Heart right ventricle (tissue), 16 donors: ENCODE measurements at regions not wholly inside any gene's neighbourhood (a gene's known extent, or its start where the extent isn't known, plus 50 kb on each side); places are given as distances from the start of the nearest gene placed in this dataset.
"Not testable (repeated sequence)": the region's sequence is repeated elsewhere in the genome, so short reads cannot be mapped to it uniquely, and the experiment has no call there.

Experiments
- ATAC-seq, 8 donors: fragments of 200-7000 bp; cut with Tn5 transposase; one replicate each; pipeline ENCODE4 v1.9.1; 2020; ENCODE audit warnings: mild to moderate bottlenecking in 8 of 8, moderate library complexity in 8 of 8, moderate number of reproducible peaks in 1 of 8
- DNase-seq, 2 donors: peaks; one replicate each; pipeline ENCODE4 v3.0.0-alpha.2; 2020
- H3K27ac ChIP-seq, 10 donors: fragments of 200-600 bp; sonication (generic) in 2 of 10; one replicate each; pipeline versions ENCODE4 v1.5.0 to v1.8.0; 2020 to 2022; ENCODE audit warnings: mild to moderate bottlenecking in 3 of 10
- H3K27me3 ChIP-seq, 7 donors: fragments of 200-600 bp; one replicate each; pipeline ENCODE4 v1.8.0; 2021 to 2022; ENCODE audit warnings: mild to moderate bottlenecking in 2 of 7
- H3K36me3 ChIP-seq, 9 donors: fragments of 200-600 bp; sonication (generic) in 1 of 9; one replicate each; pipeline versions ENCODE4 v1.5.0 to v1.8.0; 2020 to 2022; ENCODE audit warnings: mild to moderate bottlenecking in 2 of 9
- H3K4me1 ChIP-seq, 9 donors: fragments of 200-600 bp; sonication (generic) in 1 of 9; one replicate each; pipeline versions ENCODE4 v1.5.0 to v1.8.0; 2020 to 2022; ENCODE audit warnings: mild to moderate bottlenecking in 4 of 9
- H3K4me3 ChIP-seq, 10 donors: fragments of 200-600 bp; sonication (generic) in 2 of 10; one replicate each; pipeline versions ENCODE4 v1.5.0 to v1.8.0; 2020 to 2022; ENCODE audit warnings: mild to moderate bottlenecking in 7 of 10, moderate library complexity in 2 of 10
- H3K9me3 ChIP-seq, 11 donors: fragments of 200-600 bp in 10 of 11; sonication (generic) in 2 of 11; one replicate each; pipeline versions ENCODE4 v1.5.0 to v1.8.0; 2013 to 2022; ENCODE audit warnings: mild to moderate bottlenecking in 2 of 11, control low read depth in 1 of 11, moderate library complexity in 1 of 11
- WGBS, 2 donors: extraction: QIAGEN DNeasy Blood & Tissue Kit; methylation state at CpG; one replicate each; pipeline ENCODE4 v1.1.7; 2013; ENCODE audit warnings: inconsistent platforms in 1 of 2; 5-methylcytosine and 5-hydroxymethylcytosine counted together
- intact Hi-C, 10 donors: fragments of 100-400 bp; cut with DNase I; formaldehyde crosslinking; loops; one replicate each; pipeline versions ENCODE4 v1.11.1 to v1.14.2; 2022
- TF ChIP-seq, protein P1 (sequence below), 9 donors: fragments of 200-600 bp; sonication (generic) in 2 of 9; IDR thresholded peaks; one replicate each; pipeline versions ENCODE4 v1.5.0 to v1.8.0; 2021 to 2022; ENCODE audit warnings: antibody characterized with exemption in 9 of 9, mild to moderate bottlenecking in 5 of 9, moderate library complexity in 1 of 9
- donor health status: Arrhythmogenic right ventricular cardiomyopathy.
- donor health status: ischemic (EF 13 %, LVEDD 7.1; RV severe dilation, severe dysfunction).
- donor health status: healthy with polysubstance abuse.
- donor health status: DM: no; HTN: yes; CAD: no.
- donor health status: DM: no; HTN: no; CAD: no.
- donor health status: ischemic (EF 25% LVEDD 6.9; RV normal size, moderate dysfunction).
- donor health status: ischemic (EF 25% LVEDD 5.7; RV mildly dilated, moderate dysfunction).
- donor health status: healthy.
- donor health status: DM: yes; HTN: yes; CAD: no.
- donor health status: Ischemic cardiomyopathy.
- donor health status: ischemic (EF 35%, LVEDD 5.7; RV mildly dilated, moderate dysfunction).
- donor health status: nonischemic (EF 11% LVEDD 7.7; RV severe dilation, severe dysfunction).
- donor health status: DM: yes; HTN: yes; CAD: no.
- donor health status: PGD.
- donor health status: ischemic (EF 29% LVEDD 5.4; RV normal size, mild dysfunction).
- donor health status: nonischemic (EF 23%, LVEDD 6.1; RV moderate dilation, normal function).

DNA sequence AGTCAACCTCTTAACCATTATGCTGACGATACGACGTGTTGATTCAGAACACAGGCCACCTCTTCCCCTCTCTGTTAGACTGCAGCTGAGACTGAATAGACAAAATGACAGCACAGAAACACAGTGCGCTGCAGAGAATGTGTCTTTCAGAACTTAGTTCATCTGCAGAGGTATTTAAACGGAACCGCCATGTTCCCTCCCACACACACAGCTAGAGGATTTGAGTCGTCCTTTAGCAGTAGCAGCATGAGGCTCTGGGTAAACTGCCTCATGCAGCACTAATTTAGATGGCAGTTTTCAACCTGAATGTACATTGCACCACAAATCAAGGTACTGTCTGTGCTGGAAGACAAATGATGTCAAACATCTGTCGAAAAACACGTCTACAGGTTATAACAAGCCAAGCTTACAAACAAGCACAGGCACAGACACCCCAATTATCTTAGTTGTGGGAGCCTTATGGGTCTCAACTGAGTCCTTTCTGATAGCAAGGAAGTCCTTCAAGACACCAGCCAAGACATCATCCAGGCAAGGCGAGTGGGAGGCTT lies 76.6 kb upstream of the LRRC4C start:
- no peak overlapping the region for H3K27ac ChIP-seq
- no peaks in the 10 kb centered on the region for H3K27me3 ChIP-seq
- WGBS, 2 donors: 68 to 71% methylated on average over 10 of the region's 10 CpGs
- no peaks in the 10 kb centered on the region for H3K36me3 ChIP-seq
- DNase-seq (no peak), ATAC-seq (no peak)
- H3K4me1 ChIP-seq: no peaks in the 10 kb centered on the region
- no peak overlapping the region for H3K4me3 ChIP-seq
- intact Hi-C loops: no loop called here
- TF ChIP-seq, protein P1, sequence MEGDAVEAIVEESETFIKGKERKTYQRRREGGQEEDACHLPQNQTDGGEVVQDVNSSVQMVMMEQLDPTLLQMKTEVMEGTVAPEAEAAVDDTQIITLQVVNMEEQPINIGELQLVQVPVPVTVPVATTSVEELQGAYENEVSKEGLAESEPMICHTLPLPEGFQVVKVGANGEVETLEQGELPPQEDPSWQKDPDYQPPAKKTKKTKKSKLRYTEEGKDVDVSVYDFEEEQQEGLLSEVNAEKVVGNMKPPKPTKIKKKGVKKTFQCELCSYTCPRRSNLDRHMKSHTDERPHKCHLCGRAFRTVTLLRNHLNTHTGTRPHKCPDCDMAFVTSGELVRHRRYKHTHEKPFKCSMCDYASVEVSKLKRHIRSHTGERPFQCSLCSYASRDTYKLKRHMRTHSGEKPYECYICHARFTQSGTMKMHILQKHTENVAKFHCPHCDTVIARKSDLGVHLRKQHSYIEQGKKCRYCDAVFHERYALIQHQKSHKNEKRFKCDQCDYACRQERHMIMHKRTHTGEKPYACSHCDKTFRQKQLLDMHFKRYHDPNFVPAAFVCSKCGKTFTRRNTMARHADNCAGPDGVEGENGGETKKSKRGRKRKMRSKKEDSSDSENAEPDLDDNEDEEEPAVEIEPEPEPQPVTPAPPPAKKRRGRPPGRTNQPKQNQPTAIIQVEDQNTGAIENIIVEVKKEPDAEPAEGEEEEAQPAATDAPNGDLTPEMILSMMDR (IDR thresholded peaks at IDR 0.05): no peak
- no peaks in the 10 kb centered on the region for H3K9me3 ChIP-seq

GRCh38 chr11:41544902-41545301 lies 85.5 kb upstream of the LRRC4C start:
- H3K4me1 ChIP-seq, H3K36me3 ChIP-seq, DNase-seq, intact Hi-C loops, H3K27ac ChIP-seq, H3K27me3 ChIP-seq, ATAC-seq, H3K4me3 ChIP-seq: not testable (repeated sequence)
- H3K9me3 ChIP-seq: peaks cover 0 to 28% (median 0%) of the 10 kb centered on the region in 11 donors
- WGBS, 2 donors: 83 to 90% methylated on average over 3 of the region's 3 CpGs

GRCh38 chr11:41578421-41579051 lies 119.1 kb upstream of the LRRC4C start:
- Histone ChIP-seq H3K36me3 (no peaks in the 10 kb centered on the region), H3K27ac (no peak overlapping the region), H3K9me3 (peaks cover 0 to 3% (median 0%) of the 10 kb centered on the region in 11 donors), H3K4me1 (no peaks in the 10 kb centered on the region), H3K4me3 (no peak overlapping the region), H3K27me3 (no peaks in the 10 kb centered on the region)
- no peak for DNase-seq
- intact Hi-C loops: no loop called here
- WGBS, 2 donors: 77 to 78% methylated on average over 9 of the region's 9 CpGs
- TF ChIP-seq, protein P1 (IDR thresholded peaks at IDR 0.05): no peak
- no peak for ATAC-seq

- no peak for ATAC-seq
- Histone ChIP-seq H3K27ac (no peak overlapping the region), H3K4me3 (no peak overlapping the region)
Measured at GRCh38 chr11:41579546-41579945, 120.1 kb upstream of the LRRC4C start.

More at GRCh38 chr11:41579546-41579945, 120.1 kb upstream of the LRRC4C start:
- no peaks in the 10 kb centered on the region for H3K36me3 ChIP-seq
- intact Hi-C loops: no loop called here
- TF ChIP-seq, protein P1 (IDR thresholded peaks at IDR 0.05): no peak
- WGBS, 2 donors: 71 to 76% methylated on average over 3 of the region's 3 CpGs
- H3K4me1 ChIP-seq: no peaks in the 10 kb centered on the region
- no peak for DNase-seq
- H3K27me3 ChIP-seq: no peaks in the 10 kb centered on the region
- H3K9me3 ChIP-seq: peaks cover 0 to 5% (median 0%) of the 10 kb centered on the region in 11 donors
